ENCODE measurements at regions not wholly inside any gene's neighbourhood (a gene's known extent, or its start where the extent isn't known, plus 50 kb on each side); places are given as distances from the start of the nearest gene placed in this dataset.
"Not testable (repeated sequence)": the region's sequence is repeated elsewhere in the genome, so short reads cannot be mapped to it uniquely, and the experiment has no call there.

- no peak for DNase-seq (ENCODE audit: low read depth, low spot score)
These were observed 145.2 kb upstream of the PFKP start for GRCh38 chr10:2921956-2922680.

GRCh38 chr10:2920637-2921036, 146.7 kb upstream of the PFKP start:
- DNase-seq (ENCODE audit: low read depth, low spot score) = no peak

GRCh38 chr10:2920168-2920567, 147.2 kb upstream of the PFKP start:
- DNase-seq (ENCODE audit: low read depth, low spot score) = no peak

GRCh38 chr10:2919016-2919415, 148.3 kb upstream of the PFKP start:
- DNase-seq (ENCODE audit: low read depth, low spot score) = no peak

- DNase-seq (ENCODE audit: low read depth, low spot score) = no peak
These were observed 148.9 kb upstream of the PFKP start for GRCh38 chr10:2918489-2918888.

- no peak for DNase-seq (ENCODE audit: low read depth, low spot score)
These were observed 149.4 kb upstream of the PFKP start for GRCh38 chr10:2917926-2918325.

GRCh38 chr10:2915412-2915811, 151.9 kb upstream of the PFKP start:
- no peak for DNase-seq (ENCODE audit: low read depth, low spot score)

GRCh38 chr10:2914741-2915140, 152.6 kb upstream of the PFKP start:
- no peak for DNase-seq (ENCODE audit: low read depth, low spot score)

GRCh38 chr10:2913474-2913873, 153.9 kb upstream of the PFKP start:
- DNase-seq (ENCODE audit: low read depth, low spot score) = no peak

GRCh38 chr10:2910656-2911055, 156.7 kb upstream of the PFKP start:
- DNase-seq (ENCODE audit: low read depth, low spot score) = no peak

- no peak for DNase-seq (ENCODE audit: low read depth, low spot score)
These were observed 157.4 kb upstream of the PFKP start for GRCh38 chr10:2909921-2910320.

- DNase-seq (ENCODE audit: low read depth, low spot score) = no peak
These were observed 158.3 kb upstream of the PFKP start for GRCh38 chr10:2908851-2909630.

GRCh38 chr10:2906974-2907373, 160.4 kb upstream of the PFKP start:
- DNase-seq (ENCODE audit: low read depth, low spot score) = no peak

GRCh38 chr10:2905851-2906250, 161.5 kb upstream of the PFKP start:
- DNase-seq (ENCODE audit: low read depth, low spot score) = no peak

GRCh38 chr10:2900530-2900929, 166.8 kb upstream of the PFKP start:
- no peak for DNase-seq (ENCODE audit: low read depth, low spot score)

GRCh38 chr10:2899246-2899951, 167.9 kb upstream of the PFKP start:
- DNase-seq (ENCODE audit: low read depth, low spot score) = no peak

- DNase-seq (ENCODE audit: low read depth, low spot score) = no peak
These were observed 168.9 kb upstream of the PFKP start for GRCh38 chr10:2898509-2898860.

GRCh38 chr10:2897619-2898508, 169.5 kb upstream of the PFKP start:
- no peak for DNase-seq (ENCODE audit: low read depth, low spot score)

GRCh38 chr10:2896334-2896733, 171.0 kb upstream of the PFKP start:
- DNase-seq (ENCODE audit: low read depth, low spot score) = not testable (repeated sequence)

- no peak for DNase-seq (ENCODE audit: low read depth, low spot score)
These were observed 171.7 kb upstream of the PFKP start for GRCh38 chr10:2895594-2896196.

GRCh38 chr10:2893991-2894390, 173.4 kb upstream of the PFKP start:
- DNase-seq (ENCODE audit: low read depth, low spot score) = no peak
